SH-SY5Y (cell line): ENCODE measurements at regions not wholly inside any gene's neighbourhood (a gene's known extent, or its start where the extent isn't known, plus 50 kb on each side); places are given as distances from the start of the nearest gene placed in this dataset.
A peak's percentile ranks its signal among the peaks of the same experiment; 100 is the strongest.

Experiments used
- GATA2 ChIP-seq: IDR thresholded peaks from 2 replicates; pipeline ENCODE4 v1.6.1; 2011; ENCODE audit warnings: mild to moderate bottlenecking, low read depth, low read length
- GATA3 ChIP-seq: IDR thresholded peaks from 2 replicates; pipeline ENCODE4 v1.6.1; 2011; ENCODE audit warnings: low read depth, mild to moderate bottlenecking, low read length, moderate library complexity

DNA sequence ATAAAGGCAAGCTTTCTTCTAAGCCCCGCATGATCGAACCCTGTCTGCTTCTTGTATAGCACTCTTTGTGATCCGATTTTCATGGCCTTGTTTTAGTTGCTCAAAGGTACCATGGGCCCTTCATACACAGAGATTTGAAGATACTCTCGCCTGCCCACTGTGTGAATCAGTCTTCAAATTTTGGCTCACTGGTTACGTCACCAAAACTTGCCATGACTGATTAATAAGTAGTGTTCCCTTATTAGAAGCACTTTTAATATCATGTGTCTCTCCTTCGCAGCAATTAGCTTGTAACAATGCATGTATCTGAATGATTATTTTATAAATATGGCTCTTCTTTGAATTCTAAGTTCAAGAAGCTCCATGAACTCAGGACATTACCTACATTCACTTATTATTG lies 880.5 kb downstream of the STPG2 start:
- TF ChIP-seq GATA3 (no peak), GATA2 (no peak)

DNA sequence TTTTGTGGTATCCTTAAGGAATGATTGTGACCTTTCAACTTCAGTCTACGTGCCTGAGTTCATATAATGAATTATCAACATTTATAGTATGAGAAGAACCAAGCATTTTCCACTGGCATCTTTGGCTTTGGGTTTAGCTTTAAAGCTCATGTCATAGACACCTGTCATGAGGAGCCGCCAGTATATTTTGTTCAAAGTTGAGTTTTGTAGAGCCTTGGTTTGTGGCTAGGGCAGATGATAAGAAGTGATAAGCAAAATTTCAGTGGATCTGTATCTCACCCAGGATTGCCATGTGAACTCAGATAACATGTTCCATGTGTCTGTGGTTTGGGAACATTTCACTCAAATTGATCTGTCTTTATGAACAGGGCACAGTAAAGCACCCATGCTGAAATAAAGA lies 873.2 kb downstream of the STPG2 start:
- TF ChIP-seq GATA2 (no peak), GATA3 (no peak)

DNA sequence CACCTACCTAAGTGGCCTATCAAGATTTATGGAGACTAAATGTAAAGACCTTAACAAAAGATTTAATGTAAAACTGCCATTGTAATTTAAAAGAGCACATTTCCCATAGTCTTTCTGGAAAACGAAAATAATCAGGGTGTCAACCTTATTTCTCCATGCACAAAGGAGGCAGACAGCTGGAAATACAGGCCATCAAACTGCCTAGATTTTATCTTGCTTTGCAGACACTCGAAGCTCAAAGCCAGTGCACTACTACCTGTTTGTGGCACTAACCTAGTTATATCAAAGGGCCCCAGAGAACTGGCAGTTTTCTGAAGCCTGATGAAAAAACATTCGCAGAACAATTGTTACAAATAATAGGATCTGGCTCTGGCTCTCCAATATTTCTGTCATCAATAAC lies 863.9 kb downstream of the STPG2 start:
- TF ChIP-seq GATA2 (peak; percentile 92), GATA3 (peak; percentile 67)

DNA sequence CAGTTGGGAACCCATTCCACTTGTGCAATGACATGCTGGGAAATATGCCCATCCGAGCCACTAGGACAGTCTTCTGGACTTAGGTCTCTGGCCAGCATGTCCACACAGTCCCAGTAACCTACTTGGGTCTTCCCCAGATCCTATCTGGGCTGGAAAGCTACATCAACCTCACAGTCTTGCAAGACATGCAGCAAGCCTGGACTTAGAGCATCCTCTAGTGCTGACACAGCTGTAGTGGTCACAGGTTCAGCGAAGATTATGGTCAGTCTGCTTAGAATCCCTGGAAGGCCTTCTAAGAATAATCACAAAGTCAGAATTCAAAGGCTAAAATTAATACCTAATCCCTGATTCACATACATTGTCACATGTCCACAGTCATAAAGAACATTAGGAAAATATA lies 842.7 kb downstream of the STPG2 start:
- TF ChIP-seq GATA2, result no peak
- TF ChIP-seq GATA3, result no peak

DNA sequence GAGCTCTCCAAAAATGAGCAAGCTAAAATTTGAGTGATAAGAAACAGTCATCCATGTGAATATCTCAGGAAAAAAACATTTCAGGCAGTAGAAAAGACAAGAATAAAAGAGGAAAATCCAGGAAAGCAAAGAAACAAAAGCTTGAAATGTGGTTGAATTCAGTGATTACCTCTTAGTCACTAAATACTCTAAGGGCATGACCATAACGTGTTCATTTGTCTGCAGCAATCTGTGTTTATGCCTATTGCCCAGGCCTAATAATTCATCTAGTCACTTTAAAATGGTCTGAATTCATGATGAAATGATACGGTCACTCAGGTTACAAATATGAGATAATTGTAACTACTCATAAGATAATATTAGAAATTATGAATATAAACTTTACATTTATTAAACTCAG lies 837.9 kb downstream of the STPG2 start:
- TF ChIP-seq GATA3 (no peak), GATA2 (no peak)

DNA sequence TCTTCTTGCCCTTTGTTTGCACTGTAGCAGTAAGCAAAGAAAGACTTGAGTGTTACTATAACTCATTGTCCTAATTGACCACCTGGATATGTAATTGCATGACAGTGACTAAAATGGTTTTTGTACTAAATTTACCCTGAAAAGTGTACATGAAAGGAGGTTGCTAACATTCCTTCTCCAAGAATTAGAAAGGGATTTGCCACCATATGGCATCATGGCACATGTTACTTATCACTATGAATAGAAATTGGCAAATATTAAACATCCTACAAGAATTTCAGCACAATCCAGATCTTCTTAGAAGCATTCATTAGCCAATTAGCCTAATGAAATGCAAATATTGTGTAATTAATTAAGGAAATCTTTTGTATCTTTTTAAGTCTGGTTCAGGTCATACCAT lies 834.2 kb downstream of the STPG2 start:
- TF ChIP-seq GATA2 (no peak), GATA3 (no peak)

DNA sequence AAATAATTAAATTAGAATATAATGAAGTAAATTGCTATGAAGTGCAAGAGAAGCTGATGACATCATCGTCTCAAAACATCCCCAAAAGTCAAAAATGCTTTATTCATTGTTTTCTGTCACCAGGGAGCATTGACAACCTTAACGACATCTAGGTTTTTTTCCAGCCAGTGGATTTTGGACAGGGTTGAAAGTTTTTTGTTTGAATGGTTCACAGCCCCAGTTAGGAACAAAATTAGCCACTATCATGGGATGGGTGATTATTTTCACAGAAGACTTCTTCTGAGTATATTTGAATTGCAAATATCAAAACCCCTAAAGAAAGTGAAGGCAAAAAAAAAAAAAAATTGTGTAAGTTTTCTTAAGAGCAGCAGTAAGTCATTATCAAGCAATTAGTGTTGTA lies 826.1 kb downstream of the STPG2 start:
- TF ChIP-seq GATA2, result no peak
- TF ChIP-seq GATA3, result no peak

DNA sequence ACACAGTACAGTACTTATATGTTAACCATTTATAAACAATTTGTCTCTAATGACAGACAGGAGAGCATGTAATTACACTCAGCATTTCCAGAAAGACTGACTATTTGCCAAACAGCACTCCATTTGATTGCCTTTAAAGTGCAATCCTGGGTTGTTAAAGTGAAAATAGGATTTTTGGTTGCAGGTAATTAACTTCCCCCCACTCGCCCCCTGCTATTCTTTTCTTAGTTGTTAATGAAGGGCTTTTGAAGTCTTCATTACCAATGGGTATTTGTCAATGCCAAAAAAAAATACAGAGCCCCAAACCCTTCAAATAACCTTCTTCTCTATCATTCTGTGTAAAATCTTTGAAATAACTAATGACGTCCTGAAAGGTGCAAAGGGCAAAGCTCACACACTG lies 825.6 kb downstream of the STPG2 start:
- TF ChIP-seq GATA2 (no peak), GATA3 (no peak)

DNA sequence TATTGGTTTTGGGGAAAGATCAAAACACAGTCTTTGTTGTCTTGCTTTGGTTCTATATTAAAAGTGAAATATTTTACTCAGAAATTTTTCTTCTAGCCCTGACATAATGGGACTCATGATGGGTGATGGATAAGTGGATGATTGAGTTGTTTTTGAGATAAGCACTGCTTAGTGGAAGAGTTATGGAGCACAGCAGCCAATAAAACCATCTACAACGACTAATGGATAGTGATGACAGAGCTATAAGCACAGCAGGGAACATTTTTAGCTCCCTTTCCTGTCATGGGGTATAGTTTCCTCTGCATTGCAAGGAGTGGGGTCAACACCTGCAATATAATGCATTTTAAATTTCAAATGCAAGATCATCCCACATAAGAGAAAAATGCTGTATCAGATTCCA lies 812.4 kb downstream of the STPG2 start:
- TF ChIP-seq GATA2 (no peak), GATA3 (no peak)

DNA sequence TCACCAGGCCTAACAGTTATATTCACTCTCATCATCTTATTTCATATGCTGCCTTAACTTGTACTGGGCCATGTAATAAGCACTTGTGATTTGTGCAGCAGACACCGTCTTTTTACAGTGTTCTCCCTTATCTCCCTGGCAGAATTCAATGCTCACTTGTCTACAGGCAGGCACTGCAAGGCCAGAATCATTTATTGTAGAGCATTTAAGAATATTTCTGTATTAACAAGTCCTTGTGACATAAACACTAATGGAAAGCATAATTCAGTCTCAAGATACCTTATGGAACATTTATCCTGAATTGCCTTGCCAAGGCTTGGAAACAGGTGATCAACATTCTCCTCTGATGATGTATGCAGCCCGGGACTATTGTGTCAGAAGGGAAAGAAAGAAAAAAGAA lies 808.9 kb downstream of the STPG2 start:
- TF ChIP-seq GATA3 (no peak), GATA2 (no peak)

DNA sequence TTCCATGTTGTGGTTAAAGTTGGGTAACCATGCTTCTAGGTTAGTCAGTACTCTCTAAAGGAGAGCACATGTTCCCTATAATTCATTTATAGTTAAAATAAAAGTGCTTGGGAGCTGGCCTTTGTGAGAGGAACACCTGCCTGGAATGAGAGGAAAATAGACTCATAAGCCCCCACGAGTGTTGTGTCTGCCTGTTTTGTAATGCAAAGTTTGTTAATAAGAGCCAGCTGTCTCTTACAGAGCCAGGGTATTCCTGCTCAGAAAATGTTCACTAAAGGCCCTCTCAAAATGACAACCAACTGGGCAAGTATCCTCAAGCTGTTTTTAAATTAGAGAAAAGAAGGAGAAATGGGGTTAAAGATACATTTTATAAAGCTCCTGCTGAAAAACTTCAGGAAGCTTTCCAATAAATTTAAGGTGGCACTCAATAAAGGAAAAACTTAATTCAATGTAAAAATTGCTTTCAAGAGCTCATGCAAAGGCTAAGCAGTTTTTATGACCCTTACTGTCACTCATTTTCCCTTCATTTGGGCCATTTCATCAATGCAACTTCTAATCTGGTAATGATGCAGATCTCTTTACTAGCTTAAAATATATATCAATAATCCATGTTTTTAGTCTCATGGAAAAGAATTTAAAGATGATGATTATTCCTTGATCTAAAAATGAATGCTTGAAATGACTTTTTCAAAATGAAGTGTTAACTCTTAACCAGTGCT lies 793.6 kb downstream of the STPG2 start:
- TF ChIP-seq GATA2 (no peak), GATA3 (no peak)

DNA sequence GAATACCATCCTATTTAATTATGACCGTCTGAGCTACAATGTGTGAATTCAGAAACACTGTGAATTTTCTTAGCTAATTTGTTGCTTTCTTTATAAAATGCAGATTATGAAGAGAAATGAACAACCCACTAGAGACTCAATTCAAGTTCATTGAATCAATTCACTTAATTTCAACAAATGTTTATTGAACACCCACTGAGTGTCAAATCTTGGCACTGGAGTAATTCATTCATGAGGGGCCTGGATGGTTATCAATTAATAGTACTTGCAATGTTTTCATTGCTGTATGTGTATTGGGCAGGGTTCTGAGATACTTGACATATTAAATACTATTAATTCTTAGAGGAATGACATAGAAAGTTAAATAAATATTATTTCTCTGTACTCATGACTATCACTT lies 789.4 kb downstream of the STPG2 start:
- TF ChIP-seq GATA3, result no peak
- TF ChIP-seq GATA2, result no peak

DNA sequence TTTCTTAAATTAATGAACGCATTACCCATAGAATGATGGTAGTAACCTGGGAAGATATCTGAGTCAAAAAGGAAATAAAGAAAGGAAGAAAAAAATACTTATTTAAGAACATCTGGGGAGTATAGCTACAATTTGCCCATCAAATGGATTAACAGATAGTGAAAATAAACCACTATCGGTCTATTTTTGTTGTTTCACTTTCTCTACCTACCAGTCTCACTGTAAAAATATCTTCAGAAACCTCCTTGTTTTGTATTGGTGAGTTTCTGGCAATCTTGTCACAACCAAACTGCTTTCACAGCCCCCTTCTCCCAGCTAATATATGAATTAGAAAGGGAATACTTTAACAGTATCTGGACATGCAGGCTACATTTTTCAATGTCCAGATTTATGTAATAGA lies 783.5 kb downstream of the STPG2 start:
- TF ChIP-seq GATA2 (no peak), GATA3 (no peak)

DNA sequence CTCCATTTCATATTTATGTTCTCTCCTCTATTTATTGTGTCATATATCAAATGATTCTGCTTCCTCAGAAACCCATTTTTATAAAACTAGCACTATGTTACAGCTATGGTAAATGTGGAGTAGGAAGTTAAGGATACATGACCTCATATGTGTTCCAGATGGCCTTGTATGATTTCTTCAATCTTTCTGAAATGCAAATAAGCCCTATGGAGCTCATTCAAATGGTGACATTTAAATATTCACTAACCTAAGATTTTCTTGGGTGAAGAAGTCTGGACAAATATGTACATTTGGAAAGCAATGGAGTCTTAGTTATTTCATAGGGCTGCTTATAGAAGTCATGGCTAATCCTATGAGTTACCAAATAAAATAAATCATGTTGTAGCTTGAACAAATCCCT lies 782.5 kb downstream of the STPG2 start:
- TF ChIP-seq GATA3 (no peak), GATA2 (no peak)

DNA sequence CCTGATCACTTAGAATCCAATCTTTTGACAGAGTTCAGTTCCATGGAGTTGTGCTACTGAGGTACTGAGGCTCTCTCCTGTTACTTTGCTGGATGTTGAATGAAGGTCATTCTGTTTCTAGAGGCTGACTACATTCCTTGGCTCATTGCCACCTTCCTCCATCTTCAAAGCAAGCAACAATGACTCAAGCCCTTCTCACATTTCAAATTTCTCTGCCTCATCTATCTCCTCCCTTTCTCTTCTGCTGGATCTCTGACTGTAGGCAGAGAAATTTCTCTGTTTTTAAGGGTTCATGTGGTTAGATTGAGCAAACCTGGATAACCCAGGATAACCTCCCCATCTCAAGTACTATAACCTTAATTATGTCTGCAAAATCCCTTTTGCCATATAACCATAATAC lies 775.4 kb downstream of the STPG2 start:
- TF ChIP-seq GATA2 (no peak), GATA3 (no peak)

DNA sequence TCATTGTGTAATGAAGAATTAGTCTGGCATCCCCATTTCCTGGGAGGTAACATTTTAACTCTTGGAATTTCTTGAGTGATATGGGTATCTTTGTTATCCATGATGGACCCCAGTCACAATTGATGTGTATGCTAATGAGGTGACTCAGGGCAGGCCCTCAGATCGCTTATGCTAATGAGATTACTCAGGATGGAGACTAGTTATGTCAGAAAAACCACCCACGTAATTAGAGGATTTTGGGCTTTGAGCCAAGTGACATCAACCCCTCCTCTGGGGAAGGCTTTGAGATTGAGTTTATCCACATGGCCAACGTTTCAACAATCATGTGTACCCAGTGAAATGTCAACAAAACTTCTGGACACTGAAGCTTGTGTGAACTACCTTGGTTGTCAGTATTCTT lies 772.7 kb downstream of the STPG2 start:
- TF ChIP-seq GATA3 (no peak), GATA2 (no peak)

DNA sequence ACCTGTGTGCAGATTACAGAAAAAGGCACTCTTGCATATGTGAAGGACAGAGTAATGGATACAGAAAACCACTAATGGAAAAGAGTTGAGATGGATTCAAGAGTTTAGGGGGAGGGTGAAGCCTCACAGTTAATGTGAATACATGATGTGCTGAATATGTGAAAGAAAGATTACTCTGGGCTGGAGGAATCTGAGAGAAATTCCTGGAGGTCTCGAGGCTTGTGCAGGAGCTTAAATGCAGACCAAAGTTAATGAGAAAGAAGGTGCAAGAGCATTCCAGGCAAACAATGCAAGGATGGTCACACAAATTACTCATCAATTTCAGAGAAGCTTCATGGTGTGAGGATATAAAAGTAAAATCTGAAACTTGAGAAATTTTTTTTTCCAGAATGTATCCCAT lies 768.8 kb downstream of the STPG2 start:
- TF ChIP-seq GATA3 (no peak), GATA2 (no peak)
